ENCODE measurements at regions not wholly inside any gene's neighbourhood (a gene's known extent, or its start where the extent isn't known, plus 50 kb on each side); places are given as distances from the start of the nearest gene placed in this dataset.

GRCh38 chr4:138028923-138029322, 213.2 kb downstream of the SLC7A11 start:
- TF ChIP-seq, protein P1, sequence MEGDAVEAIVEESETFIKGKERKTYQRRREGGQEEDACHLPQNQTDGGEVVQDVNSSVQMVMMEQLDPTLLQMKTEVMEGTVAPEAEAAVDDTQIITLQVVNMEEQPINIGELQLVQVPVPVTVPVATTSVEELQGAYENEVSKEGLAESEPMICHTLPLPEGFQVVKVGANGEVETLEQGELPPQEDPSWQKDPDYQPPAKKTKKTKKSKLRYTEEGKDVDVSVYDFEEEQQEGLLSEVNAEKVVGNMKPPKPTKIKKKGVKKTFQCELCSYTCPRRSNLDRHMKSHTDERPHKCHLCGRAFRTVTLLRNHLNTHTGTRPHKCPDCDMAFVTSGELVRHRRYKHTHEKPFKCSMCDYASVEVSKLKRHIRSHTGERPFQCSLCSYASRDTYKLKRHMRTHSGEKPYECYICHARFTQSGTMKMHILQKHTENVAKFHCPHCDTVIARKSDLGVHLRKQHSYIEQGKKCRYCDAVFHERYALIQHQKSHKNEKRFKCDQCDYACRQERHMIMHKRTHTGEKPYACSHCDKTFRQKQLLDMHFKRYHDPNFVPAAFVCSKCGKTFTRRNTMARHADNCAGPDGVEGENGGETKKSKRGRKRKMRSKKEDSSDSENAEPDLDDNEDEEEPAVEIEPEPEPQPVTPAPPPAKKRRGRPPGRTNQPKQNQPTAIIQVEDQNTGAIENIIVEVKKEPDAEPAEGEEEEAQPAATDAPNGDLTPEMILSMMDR (conservative IDR thresholded peaks at IDR 0.05), result no peak
- TF ChIP-seq ZFX (IDR thresholded peaks at IDR 0.05), result no peak
